T-helper 2 cell treated with Interferon-gamma antibody and Interleukin-4, amounts not matched to agents 100 ng/mL and 5 ng/mL, for 36 hours (primary cell): ENCODE measurements at regions not wholly inside any gene's neighbourhood (a gene's known extent, or its start where the extent isn't known, plus 50 kb on each side); places are given as distances from the start of the nearest gene placed in this dataset.

Experiments
- intact Hi-C: fragments of 100-400 bp; cut with micrococcal nuclease; formaldehyde crosslinking; loops from one replicate; pipeline ENCODE4 v1.15.1; 2023

DNA sequence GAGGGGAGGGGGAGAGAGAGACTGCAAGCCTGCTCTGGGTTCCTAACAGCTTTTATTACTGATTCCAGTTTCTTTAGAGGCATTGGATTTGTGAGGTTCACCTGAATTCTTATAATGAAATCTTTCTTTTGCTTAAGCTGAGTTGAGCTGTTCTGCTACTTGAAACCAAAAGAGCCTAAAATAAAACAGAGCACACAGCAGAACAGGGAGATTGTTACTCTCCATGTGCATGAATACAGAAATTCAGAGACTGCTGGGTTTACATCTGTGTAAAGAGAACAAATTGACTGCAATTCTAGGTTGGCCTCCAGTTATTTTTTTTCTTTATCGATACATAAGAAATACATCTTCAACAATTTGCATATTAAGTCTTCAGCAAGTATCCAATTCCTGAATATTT, 168.8 kb upstream of the NRIP1 start:
- intact Hi-C loops: no loop called here

DNA sequence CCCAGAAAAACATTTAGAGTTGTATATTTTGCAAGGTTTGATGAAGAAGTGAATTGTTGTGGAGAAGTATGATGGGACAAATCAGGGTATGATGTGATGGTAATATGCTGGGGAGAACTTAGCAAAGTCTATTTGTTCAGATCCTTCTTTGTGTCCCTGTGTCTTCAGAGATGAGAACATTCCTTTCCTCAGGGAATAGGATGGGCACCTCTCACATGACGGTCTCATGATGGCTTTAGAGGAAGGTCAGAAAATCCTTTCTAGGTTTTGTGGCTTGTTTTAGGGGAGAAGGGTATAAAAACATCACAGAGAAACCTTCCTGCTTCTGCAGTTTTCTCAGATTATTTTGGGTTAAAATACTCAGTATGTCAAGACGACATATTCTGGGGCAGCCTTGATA, 171.3 kb upstream of the NRIP1 start:
- intact Hi-C loops: no loop called here

DNA sequence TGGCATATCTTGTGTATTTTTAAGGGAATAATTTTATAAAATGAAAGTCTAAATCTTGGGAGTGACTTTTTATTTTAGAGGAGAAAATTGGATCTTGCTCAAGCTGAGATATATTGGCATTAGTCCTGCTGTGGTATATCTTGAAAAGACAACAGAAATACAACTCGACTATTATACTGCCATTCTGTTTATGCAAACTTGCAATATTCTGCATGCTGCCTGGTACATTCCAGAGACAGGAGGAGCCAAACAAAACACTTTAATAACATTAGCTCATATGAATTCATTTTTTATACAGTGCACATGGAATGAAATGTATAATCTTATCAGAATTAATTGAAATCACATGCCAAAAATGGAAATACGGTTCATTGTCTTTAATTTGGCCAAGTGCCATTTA, 176.0 kb upstream of the NRIP1 start:
- intact Hi-C loops: no loop called here

DNA sequence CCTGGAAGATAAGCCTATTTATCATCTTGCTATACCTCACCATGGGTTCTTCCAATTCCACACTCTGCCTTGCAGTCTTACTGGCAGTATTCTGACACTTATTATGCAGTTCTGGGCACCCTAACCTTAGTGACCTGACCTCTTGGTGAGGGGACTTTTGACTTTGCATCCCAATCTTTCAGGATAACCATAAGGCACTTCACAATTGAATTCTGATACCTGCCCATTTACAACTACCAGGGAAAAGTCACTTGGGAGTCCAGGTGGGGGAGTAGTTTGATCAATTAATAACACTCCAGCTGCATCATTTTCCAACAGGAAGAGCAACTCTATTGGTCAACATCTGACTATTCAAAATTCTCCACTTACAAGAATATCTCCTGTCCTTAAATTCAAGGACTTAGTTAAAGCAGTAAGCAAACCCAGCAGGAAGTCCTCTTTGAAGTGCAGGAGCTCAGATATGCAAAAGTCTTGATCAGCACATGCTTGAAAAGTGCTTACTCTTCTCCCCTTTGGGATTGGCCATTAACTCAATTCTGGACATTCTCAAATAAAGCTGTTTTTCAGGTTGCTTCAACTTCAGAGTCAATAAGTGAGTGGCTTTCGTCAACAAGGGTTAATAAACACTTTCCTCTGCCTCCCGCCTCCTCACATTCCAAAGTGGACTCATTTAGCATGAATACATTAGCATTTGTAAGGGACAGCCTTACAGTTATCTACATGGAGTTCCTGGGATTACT, 177.4 kb upstream of the NRIP1 start:
- intact Hi-C loops: no loop called here

DNA sequence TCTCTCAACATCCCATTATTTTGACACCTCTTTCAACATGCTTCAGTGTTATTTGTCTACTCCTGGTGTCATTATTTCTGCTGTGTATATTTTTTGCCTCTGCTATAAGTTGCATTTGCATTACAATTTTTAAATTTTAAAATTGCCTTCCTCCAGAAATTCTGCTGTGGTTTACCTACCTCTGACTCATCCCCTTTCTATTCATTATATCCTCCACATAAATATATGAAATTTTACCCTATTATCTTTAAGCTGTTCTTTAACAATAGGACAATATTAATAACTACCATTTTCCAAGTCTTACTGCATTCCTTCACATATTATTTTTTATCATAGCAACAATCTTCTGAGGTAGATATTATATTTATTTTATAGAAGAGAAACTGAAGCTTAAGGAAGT, 178.1 kb upstream of the NRIP1 start:
- intact Hi-C loops: no loop called here

DNA sequence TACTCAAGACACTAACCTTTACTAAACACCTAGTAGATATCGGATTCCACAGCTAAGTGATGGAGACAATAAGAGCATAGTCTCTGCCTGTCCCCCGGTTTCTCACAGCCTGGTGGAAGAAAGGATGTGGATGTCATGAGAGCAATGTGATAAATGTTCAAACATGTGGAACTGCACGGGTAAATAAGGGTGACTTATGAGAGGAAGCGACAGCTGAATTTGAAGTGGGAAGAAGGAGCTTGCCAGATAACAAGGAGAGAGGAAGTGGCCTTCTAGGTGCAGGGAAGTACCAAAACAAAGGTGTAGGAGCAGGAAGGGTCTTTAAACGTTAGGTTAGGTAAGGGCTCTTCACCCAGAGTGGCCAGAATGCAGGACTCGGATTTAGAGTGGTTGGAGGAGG, 178.6 kb upstream of the NRIP1 start:
- intact Hi-C loops: no loop called here

DNA sequence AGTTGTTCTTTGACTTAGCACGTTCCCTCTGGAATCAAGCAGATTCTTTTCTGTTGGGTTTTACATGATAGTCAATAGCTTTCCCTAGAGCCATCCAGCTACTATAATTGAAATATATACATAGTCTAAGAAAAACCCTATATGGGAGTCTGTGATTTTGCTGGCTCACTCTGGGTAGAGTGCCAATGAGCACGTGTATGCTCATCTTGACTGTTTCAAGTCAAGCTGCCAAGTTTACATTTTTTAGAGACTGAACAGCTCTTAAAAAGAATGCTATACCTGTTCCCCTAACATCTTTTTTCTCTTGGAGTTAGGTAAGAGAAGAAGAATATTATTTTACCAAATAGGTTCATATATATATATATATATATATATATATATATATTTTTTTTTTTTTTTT, 182.8 kb upstream of the NRIP1 start:
- intact Hi-C loops: no loop called here

DNA sequence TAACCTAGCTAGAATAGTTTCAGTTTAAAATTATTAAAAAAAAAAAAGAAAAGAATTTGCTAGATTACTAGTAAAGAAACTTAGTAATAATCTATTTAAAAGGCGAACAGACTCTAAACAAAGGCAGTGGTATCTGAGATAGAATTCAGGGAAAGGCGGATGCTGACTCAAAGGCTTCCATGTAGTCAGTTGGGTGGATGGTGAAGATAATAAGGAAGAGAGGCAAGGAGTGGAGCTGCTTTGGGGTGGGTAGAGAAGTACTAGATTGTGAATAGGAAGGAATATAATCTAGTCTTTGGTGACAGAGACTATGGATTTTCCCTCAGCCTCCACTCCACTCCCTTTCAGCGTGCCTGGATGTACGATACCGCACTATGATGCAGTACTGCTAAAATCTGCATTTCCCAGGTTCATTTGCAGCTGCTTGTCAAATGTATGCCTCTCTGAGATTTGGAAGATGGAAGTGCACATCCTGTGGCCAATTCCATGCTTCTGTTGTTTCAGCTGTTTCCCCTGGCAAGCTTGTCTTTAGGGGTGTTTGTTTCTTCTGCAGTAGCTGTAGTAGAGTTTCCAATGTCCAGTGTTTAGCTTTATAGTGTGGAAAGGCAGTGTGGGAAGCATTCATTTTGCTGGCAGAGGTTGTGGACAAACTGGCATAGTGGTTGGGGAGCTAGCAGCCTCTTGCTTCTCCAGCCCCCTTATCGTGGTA, 184.6 kb upstream of the NRIP1 start:
- intact Hi-C loops: no loop called here

DNA sequence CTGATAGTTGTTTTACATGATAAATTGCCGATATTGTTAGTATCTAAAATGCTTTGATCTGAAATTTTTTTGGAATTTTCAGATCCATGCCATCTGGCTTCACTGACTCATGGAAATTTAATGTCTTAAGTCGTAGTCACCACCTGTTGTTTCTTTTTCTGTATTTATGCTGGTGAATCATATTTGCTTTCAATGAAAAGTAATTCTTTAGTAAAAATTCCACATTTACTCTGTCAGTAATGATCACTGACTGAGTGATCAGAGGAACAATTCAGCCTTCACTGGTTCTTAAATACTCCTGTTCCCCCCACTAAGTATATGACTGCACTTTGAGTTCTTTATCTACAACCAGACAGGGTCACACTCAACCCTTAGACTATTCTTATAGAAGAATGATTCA, 185.6 kb upstream of the NRIP1 start:
- intact Hi-C loops: no loop called here

DNA sequence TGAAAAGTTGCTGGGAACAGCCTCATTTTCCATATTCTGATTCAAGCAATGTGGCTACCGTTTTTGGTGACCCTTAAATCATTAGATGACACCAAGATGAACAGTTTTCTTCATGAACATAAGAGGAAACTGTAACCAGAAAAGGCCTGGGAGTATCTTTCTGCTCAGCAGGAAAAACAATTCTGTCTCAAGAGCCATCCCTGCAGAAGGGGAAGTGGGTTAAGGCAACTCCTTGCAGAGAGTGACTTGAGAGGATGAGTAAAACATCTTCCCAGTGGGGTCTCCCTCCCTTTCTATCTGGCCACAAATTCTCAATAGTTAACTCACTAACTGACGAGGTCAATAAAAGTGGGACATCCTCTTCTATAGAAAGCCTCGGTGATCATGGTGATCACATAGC, 187.6 kb upstream of the NRIP1 start:
- intact Hi-C loops: no loop called here

DNA sequence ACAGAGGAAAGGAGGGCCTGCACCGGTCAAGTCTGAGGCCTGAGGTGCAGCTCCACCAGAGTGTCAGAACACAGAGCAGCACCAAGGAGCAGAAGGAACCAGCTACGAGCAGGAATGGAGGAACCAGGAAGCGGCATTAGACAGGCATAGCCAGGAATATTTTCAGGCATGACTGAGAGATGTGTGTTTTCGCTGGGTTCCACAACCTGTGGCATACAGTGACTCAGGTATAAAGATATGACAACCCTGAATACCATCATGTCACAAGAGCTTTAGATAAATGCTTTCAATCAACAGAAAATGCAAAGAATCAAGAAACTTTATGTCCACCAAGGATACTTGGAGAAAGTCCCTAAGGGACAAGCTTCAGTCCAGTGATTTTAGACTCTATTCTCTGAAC, 189.3 kb upstream of the NRIP1 start:
- intact Hi-C loops: no loop called here

DNA sequence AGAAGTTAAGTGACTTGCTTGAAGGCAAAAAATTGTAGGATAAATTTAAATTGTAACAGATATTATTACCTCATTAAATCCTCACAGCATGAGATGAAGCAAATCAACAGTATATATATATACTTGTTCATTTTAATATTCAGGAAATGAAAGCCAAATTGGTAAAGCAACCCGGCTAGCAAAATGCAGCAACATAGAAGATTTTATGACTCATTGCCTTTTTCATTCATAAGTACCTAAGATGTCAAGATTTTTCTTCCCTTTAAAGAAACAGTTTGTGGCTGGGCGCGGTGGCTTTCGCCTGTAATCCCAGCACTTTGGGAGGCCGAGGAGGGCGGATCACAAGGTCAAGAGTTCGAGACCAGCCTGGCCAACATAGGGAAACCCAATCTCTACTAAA, 190.5 kb upstream of the NRIP1 start:
- intact Hi-C loops: no loop called here

DNA sequence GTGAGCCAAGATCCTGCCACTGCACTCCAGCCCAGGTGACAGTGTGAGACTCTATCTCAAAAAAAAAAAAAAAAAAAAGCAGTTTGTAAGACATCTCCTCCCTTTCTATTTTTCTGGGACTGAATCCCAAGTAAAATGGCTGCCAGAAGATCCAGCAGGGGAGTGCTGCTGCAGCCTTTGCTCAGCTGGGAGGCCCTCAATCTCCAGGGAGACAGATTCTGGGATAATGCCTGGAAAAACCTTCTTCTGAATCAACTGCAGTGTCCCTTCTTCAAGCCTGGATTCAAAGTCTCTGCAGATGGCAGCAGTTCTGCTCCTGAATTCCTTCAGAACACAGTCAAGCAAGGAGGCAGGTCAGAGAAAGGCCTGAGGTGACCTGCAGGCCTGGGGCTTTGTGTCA, 191.0 kb upstream of the NRIP1 start:
- intact Hi-C loops: no loop called here

DNA sequence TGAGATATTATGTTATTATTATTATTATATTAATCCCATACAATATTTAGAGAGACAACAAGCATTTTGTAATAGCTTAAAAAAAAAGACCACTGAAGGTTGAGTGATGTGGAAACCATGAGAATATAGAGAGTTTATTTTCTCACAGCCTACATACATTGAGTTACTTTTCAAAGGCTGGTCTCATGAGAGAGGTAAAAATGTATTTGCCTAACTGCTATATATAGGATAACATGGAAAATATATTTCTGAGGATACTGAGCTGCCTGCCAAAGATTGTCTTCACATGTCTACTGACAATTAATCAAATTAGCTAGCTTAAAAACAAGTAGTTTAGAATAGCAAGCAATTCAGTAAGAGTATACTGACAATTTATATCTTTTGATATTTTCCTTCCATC, 192.2 kb upstream of the NRIP1 start:
- intact Hi-C loops: no loop called here

DNA sequence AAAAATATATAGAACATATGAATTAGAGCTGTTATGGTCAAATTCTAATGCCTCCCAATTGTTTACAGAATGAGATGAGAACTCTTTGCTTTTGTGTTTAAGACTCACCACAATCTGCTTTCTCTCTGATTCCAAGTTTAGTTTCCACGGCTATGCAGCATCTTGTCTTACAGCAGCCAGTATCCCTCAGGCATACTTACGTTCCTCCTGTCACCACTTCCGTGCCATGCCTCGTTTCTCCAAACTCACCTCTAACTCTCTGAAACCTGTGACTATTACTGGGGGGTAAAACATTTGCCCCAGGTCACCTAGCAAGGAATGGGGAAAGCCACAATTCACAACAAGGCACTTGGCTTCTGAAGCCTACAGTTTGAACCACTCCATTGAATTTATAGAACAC, 192.8 kb upstream of the NRIP1 start:
- intact Hi-C loops: no loop called here

DNA sequence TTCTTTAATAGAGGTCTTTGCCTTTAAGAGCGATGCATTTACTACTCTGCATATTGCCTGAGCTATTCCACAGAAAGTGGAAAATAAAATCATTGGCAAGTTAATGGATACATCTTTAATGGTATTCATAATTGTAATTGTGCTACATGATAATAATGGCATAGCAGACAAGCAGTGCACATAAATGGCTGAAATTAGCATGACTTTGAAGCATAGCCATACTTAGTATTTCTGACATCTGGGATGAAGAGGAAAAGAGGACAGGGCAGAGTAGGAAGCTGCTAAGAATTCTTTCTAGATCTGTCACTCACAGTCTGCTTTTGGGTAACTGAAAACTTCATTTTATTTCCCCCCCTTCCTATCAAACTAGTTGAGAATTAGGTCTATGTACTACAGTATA, 195.0 kb upstream of the NRIP1 start:
- intact Hi-C loops: no loop called here

DNA sequence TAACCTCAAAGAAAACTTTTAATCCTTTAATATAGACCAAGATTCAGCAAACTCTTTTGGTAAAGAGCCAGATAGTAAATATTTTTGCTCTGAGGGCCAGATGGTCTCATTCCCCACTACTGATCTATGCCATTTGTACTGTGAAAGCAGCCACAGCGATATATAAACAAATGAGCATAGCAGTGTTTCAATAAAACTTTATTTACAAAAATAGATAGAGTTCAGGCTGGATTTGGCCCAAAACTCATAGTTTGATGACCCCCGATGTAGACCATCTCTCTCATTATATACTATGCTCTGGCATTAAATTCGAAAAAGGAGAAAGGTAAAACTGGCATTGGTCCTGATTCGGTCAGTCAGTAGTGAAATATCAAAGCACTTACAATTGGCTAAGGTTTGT, 195.8 kb upstream of the NRIP1 start:
- intact Hi-C loops: no loop called here

DNA sequence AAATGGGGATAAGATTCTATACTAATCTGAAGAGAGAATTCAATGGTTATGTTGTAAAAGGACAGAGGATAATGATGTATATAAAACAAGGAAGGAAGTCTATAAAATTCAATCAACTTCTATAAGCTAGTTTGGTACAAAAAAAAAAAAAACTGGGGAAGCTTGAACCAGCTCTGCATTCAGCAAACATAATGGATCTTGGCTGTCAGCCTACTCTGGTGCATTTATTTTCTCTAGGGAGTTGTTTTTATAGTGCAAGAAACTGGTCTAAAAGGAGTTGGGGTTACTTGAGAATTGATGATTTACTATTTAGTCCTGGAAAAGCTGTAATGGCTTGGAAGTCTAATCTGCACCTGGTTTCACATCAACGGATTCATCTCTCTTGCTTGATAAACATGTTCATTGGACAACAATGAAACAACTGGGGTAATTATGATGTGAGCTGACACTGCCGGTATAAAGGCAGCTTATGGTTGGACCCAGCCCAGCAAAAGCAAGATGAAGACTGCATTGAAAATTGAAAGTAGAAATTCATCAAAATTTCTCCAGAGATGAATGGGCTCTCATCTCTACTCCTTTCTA, 199.4 kb upstream of the NRIP1 start:
- intact Hi-C loops: no loop called here

DNA sequence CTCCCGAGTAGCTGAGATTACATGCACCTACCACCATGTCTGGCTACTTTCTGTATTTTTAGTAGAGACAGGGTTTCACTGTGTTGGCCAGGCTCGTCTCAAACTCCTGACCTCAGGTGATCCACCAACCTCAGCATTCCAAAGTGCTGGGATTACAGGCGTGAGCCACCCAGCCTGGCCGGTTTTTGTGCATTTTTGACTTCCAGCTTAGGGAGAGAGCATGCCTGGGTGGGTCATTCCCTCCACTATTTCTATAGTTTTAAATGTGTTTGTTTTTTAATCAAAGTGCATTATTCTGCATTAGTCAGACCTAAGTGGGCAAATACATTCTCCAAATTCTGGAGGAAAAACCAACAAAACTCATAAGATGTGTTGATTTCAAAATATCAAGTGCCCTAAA, 207.4 kb upstream of the NRIP1 start:
- intact Hi-C loops: no loop called here

DNA sequence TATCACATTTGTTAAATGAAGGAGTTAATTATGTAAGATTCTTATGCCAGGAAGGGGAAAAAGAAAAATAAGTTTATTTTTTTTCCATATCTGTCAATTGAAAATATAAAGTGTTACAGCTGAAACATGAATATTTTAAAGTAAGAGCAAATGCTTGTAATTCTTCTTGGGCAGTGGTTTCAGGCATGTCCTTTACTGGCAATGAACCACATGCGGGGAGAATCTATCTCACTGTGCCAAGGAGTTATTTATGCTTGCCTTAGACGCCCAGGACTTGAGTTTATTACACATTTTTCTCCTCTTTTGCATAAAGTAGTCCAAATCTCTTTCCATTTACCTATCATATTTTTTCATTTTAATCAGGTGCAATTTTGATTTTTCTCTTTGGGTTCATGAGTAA, 207.8 kb upstream of the NRIP1 start:
- intact Hi-C loops: no loop called here

DNA sequence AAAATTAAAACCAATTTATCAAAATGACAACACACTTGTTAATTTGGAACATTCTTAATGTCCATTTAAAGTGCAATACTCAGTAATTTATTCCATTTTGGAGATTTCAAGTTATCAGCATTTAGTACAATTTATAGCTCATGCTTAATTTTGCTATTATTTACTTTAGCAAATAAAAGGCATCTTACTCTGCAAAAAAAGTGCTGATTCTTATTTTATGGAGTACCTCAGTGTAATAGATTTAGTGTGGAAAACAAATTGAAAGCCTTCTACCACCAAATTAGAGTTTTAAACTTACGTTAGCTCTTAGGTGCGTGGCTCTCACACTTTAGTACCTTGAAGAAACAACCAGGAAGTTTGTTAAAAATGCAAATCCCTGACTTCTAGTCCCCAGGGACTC, 208.4 kb upstream of the NRIP1 start:
- intact Hi-C loops: no loop called here

DNA sequence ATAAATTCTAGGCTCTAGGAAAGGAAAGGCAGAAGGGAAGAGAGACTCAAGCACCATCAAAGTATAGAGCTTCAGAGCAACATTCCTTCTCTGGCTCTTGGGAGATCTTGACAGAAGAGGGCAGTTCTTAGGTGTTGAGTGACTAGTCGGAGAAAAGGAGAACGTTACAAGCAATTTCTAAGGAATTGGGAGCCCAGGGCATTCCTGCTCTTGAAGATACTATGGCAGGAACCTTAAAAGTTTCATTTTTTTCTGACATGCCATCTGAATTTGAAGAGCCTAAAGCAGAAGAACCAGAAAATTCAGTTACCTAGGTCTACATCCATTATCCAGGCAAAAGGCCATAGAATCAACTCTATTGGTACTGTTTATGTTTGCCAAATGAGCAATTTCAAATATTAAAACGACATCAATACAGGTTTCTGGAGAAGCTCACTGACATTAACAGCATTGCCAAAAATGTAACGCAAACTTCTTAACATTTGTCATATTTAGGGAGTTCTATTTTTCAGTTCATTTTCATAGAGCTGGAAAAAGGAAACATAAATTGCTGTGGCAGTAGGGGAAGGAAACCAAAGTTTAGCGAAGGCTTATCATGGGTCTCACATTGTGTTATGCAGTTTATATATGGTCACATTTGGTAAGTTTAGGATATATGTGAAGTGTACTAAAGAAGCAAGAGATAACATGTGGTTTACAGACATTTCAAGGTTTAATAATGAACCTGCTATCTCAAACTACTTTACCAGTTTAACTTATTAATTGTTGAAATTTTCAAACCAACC, 210.1 kb upstream of the NRIP1 start:
- intact Hi-C loops: no loop called here
